ENCODE measurements at regions not wholly inside any gene's neighbourhood (a gene's known extent, or its start where the extent isn't known, plus 50 kb on each side); places are given as distances from the start of the nearest gene placed in this dataset.
"Not testable (repeated sequence)": the region's sequence is repeated elsewhere in the genome, so short reads cannot be mapped to it uniquely, and the experiment has no call there.

GRCh38 chr10:129210876-129211275 is 256.2 kb upstream of the MGMT start:
- no peak for TF ChIP-seq CTCF (IDR thresholded peaks at IDR 0.05; ENCODE audit: low read depth, low read length, missing control alignments)
- no peak for DNase-seq (ENCODE audit: extremely low read depth, low read depth)
- H3K4me3 ChIP-seq (replicated peaks; ENCODE audit: low read depth, low read length) = no peak overlapping the region

- DNase-seq (ENCODE audit: extremely low read depth, low read depth) = no peak
- TF ChIP-seq CTCF (IDR thresholded peaks at IDR 0.05; ENCODE audit: low read depth, low read length, missing control alignments) = no peak
- H3K4me3 ChIP-seq (replicated peaks; ENCODE audit: low read depth, low read length) = no peak overlapping the region
These were observed 253.8 kb upstream of the MGMT start for GRCh38 chr10:129213256-129213655.

GRCh38 chr10:129213996-129214395 is 253.0 kb upstream of the MGMT start:
- DNase-seq (ENCODE audit: extremely low read depth, low read depth); H3K4me3 ChIP-seq (replicated peaks; ENCODE audit: low read depth, low read length): not testable (repeated sequence)

- H3K4me3 ChIP-seq (replicated peaks; ENCODE audit: low read depth, low read length) = no peak overlapping the region
- no peak for DNase-seq (ENCODE audit: extremely low read depth, low read depth)
- no peak for TF ChIP-seq CTCF (IDR thresholded peaks at IDR 0.05; ENCODE audit: low read depth, low read length, missing control alignments)
These were observed 247.7 kb upstream of the MGMT start for GRCh38 chr10:129219364-129219763.

GRCh38 chr10:129222436-129222835 is 244.6 kb upstream of the MGMT start:
- no peak for DNase-seq (ENCODE audit: extremely low read depth, low read depth)
- TF ChIP-seq CTCF (IDR thresholded peaks at IDR 0.05; ENCODE audit: low read depth, low read length, missing control alignments) = no peak
- no peak overlapping the region for H3K4me3 ChIP-seq (replicated peaks; ENCODE audit: low read depth, low read length)

GRCh38 chr10:129223363-129223762 is 243.7 kb upstream of the MGMT start:
- H3K4me3 ChIP-seq (replicated peaks; ENCODE audit: low read depth, low read length) = no peak overlapping the region
- TF ChIP-seq CTCF (IDR thresholded peaks at IDR 0.05; ENCODE audit: low read depth, low read length, missing control alignments) = no peak
- DNase-seq (ENCODE audit: extremely low read depth, low read depth) = no peak

- no peak for TF ChIP-seq CTCF (IDR thresholded peaks at IDR 0.05; ENCODE audit: low read depth, low read length, missing control alignments)
- no peak overlapping the region for H3K4me3 ChIP-seq (replicated peaks; ENCODE audit: low read depth, low read length)
- no peak for DNase-seq (ENCODE audit: extremely low read depth, low read depth)
These were observed 243.0 kb upstream of the MGMT start for GRCh38 chr10:129224065-129224464.

Data from HFF-Myc (cell line).